GM12878 (cell line): ENCODE measurements at regions not wholly inside any gene's neighbourhood (a gene's known extent, or its start where the extent isn't known, plus 50 kb on each side); places are given as distances from the start of the nearest gene placed in this dataset.

ENCODE experiments used
- ATAC-seq: fragments of 200-7000 bp; cut with Tn5 transposase; 3 replicates; pipeline ENCODE4 v1.9.1; 2020; ENCODE audit warnings: mild to moderate bottlenecking, moderate library complexity
- BruUV-seq: library from RNA; stranded (reverse); fragments of 400-500 nt; replicated peaks from 2 replicates; lab custom pipeline; 2021; lab: Mats Ljungman, UMichigan
- CTCF ChIA-PET: fragments of 300-600 bp; sonication (Branson Sonifier 250); formaldehyde crosslinking; extraction: SDS; loops from one replicate; lab custom pipeline; 2021; ENCODE audit warnings: inconsistent platforms; lab: Yijun Ruan, JAX
- POLR2A ChIA-PET: fragments of 350-600 bp; formaldehyde crosslinking; extraction: SDS; loops from one replicate; lab custom pipeline; 2021; ENCODE audit warnings: inconsistent platforms; lab: Charles Lee
- RAD21 ChIA-PET: fragments of 300-600 bp; sonication (Branson Sonifier 250); formaldehyde crosslinking; loops from one replicate; lab custom pipeline; 2023; ENCODE audit warnings: antibody characterized with exemption; ENCODE audit not compliant: unreplicated experiment; lab: Charles Lee
- SMC1A ChIA-PET: fragments of 300-600 bp; sonication (Branson Sonifier 250); formaldehyde crosslinking; loops from one replicate; lab custom pipeline; 2023; ENCODE audit not compliant: unreplicated experiment, uncharacterized antibody; lab: Charles Lee
- DNase-seq: peaks from one replicate; pipeline ENCODE4 v3.0.0-alpha.2; 2011; ENCODE audit warnings: low read depth, low spot score
- FAIRE-seq: peaks from 3 replicates; lab custom pipeline; 2011; peaks lifted over from hg19 to GRCh38; lab: Jason Lieb, UNC
- H2AFZ ChIP-seq: 2 replicates; pipeline ENCODE4 v1.6.0; 2011; ENCODE audit warnings: low read depth, low read length, control low read depth; ENCODE audit not compliant: control insufficient read depth
- H3K27ac ChIP-seq: 2 replicates; pipeline ENCODE4 v1.5.1; 2011; ENCODE audit warnings: control low read depth; ENCODE audit not compliant: control insufficient read depth, insufficient read depth
- H3K27me3 ChIP-seq, 2 experiments: replicated peaks in 1 of 2; 2 replicates each; pipeline versions ENCODE4 v1.6.0 to v1.6.1; 2011; ENCODE audit warnings: low read length in 1 of 2; ENCODE audit not compliant: control insufficient read depth in 2 of 2, insufficient read depth in 2 of 2
- H3K36me3 ChIP-seq, 2 experiments: 2 replicates each; pipeline ENCODE4 v1.5.1; 2011; ENCODE audit warnings: low read length in 1 of 2; ENCODE audit not compliant: control insufficient read depth in 2 of 2, insufficient read depth in 2 of 2
- H3K4me1 ChIP-seq: 2 replicates; pipeline ENCODE4 v1.6.1; 2011; ENCODE audit warnings: mild to moderate bottlenecking, low read length, moderate library complexity, mixed read lengths; ENCODE audit not compliant: control insufficient read depth, insufficient read depth
- H3K4me2 ChIP-seq: 2 replicates; pipeline ENCODE4 v1.6.0; 2011; ENCODE audit warnings: control low read depth; ENCODE audit not compliant: control insufficient read depth, insufficient read depth
- H3K4me3 ChIP-seq: fragments of 200-600 bp; sonication (generic); 2 replicates; pipeline ENCODE4 v1.5.1; 2016
- H3K79me2 ChIP-seq: 2 replicates; pipeline ENCODE4 v1.6.0; 2011; ENCODE audit warnings: low read length; ENCODE audit not compliant: control insufficient read depth, insufficient read depth
- H3K9ac ChIP-seq: 2 replicates; pipeline ENCODE4 v1.8.0; 2011; ENCODE audit warnings: low read length, control low read depth, mixed read lengths; ENCODE audit not compliant: control insufficient read depth, insufficient read depth
- H3K9me3 ChIP-seq: replicated peaks from 3 replicates; pipeline ENCODE4 v1.5.1; 2011; ENCODE audit warnings: mild to moderate bottlenecking, low read length; ENCODE audit not compliant: control insufficient read depth, insufficient read depth
- H4K20me1 ChIP-seq: 2 replicates; pipeline ENCODE4 v1.6.0; 2011; ENCODE audit not compliant: control insufficient read depth, insufficient read depth
- FOXM1 ChIP-seq: IDR thresholded peaks from 2 replicates; pipeline ENCODE4 v1.6.1; 2012; ENCODE audit warnings: low read depth, mild to moderate bottlenecking, inconsistent platforms, low read length, moderate library complexity
- HDGF ChIP-seq: fragments of 450-650 bp; IDR thresholded peaks from 2 replicates; pipeline ENCODE4 v1.6.1; 2016; ENCODE audit warnings: antibody characterized with exemption
- KAT2A ChIP-seq: conservative IDR thresholded peaks from 2 replicates; pipeline ENCODE4 v1.6.1; 2011; ENCODE audit warnings: low read depth, low read length; ENCODE audit not compliant: control insufficient read depth
- MEF2B ChIP-seq: fragments of 450-650 bp; IDR thresholded peaks from 2 replicates; pipeline ENCODE4 v1.6.1; 2018; ENCODE audit warnings: mild to moderate bottlenecking, moderate library complexity; ENCODE audit not compliant: partially characterized antibody, poor library complexity, severe bottlenecking
- NFYA ChIP-seq: IDR thresholded peaks from 2 replicates; pipeline ENCODE4 v1.6.1; 2011; ENCODE audit warnings: low read depth, mild to moderate bottlenecking, low read length, improper control_type of control experiment, borderline replicate concordance
- RAD21 ChIP-seq: IDR thresholded peaks from 2 replicates; pipeline ENCODE4 v1.6.1; 2011; ENCODE audit warnings: mild to moderate bottlenecking, low read depth, low read length, moderate library complexity; ENCODE audit not compliant: insufficient read depth
- RELA ChIP-seq: fragments of 450-650 bp; IDR thresholded peaks from 2 replicates; pipeline ENCODE4 v1.8.0; 2014; ENCODE audit warnings: borderline replicate concordance; ENCODE audit not compliant: partially characterized antibody
- SMC3 ChIP-seq: IDR thresholded peaks from 2 replicates; pipeline ENCODE4 v1.6.1; 2011; ENCODE audit warnings: low read length, improper control_type of control experiment, borderline replicate concordance
- SRF ChIP-seq, 2 experiments: IDR thresholded peaks; 2 replicates each; pipeline ENCODE4 v1.6.1; 2011; ENCODE audit warnings: low read depth in 2 of 2, low read length in 2 of 2, mild to moderate bottlenecking in 1 of 2, moderate library complexity in 1 of 2
- TBL1XR1 ChIP-seq: IDR thresholded peaks from 2 replicates; pipeline ENCODE4 v1.6.1; 2012; ENCODE audit warnings: low read depth, low read length, improper control_type of control experiment
- WGBS: methylation state at CpG from one replicate; pipeline ENCODE4 v1.1.6; 2016; ENCODE audit warnings: low lambda C conversion rate; ENCODE audit not compliant: insufficient replicate concordance, insufficient coverage; ENCODE audit errors: missing lambda C conversion rate; 5-methylcytosine and 5-hydroxymethylcytosine counted together
- in situ Hi-C: fragments of 300-500 bp; cut with MboI; formaldehyde crosslinking; loops from 9 replicates; pipeline ENCODE4 v1.14.3; 2018; ENCODE audit warnings: mixed read lengths
- intact Hi-C: fragments of 100-400 bp; cut with micrococcal nuclease; formaldehyde crosslinking; loops from one replicate; pipeline ENCODE4 v1.14.2; 2022; ENCODE audit not compliant: unreplicated experiment
- TF ChIP-seq, protein P1 (sequence below): IDR thresholded peaks from 2 replicates; pipeline ENCODE4 v1.6.1; 2011; ENCODE audit warnings: borderline replicate concordance, low read depth, mild to moderate bottlenecking, moderate library complexity, low read length; ENCODE audit not compliant: insufficient read depth, poor library complexity, severe bottlenecking

DNA sequence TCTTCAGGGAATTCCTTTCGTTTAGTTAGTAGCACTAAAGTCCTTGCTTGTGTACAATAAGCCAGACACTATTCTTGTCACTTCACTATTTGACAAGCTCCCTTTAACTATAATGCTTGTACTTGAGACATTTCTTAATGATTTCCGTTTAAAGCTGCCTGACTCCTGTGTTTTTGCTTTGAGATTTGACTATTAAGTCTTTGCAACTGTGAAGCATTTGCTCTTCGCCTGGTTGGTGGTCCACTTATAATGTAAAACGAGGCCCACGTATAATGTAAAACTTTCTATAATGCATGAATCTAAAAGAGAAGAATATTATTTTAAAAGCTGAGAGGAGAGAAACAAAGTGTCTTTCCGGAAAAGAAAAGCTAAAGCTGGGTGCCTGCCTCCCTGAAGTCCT, 204.1 kb upstream of the FAM47C start (continued):
- TF ChIP-seq SRF (IDR thresholded peaks at IDR 0.05; ENCODE audit: low read depth in 2 of 2, low read length in 2 of 2) (no peak), MEF2B (no peak), SMC3 (no peak), FOXM1 (no peak)

DNA sequence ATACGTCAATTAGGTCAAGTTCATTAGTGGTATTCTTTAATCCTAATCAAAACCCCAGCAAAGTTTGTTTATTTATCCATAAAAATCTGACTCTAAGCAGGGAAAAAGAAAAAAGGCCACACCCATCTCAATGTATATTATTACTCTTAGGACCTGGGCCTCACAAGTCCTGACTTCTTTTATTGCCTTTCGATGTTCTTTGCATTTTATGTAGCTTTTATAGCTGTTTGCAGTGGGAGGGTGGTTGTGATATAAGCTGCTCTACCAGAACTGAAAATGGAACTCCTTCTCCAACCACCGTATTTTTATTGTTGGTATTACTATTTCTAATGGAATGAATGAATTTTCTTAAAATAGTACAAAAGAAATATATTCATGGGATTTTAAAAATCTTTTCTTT, 163.3 kb upstream of the FAM47C start:
- Histone ChIP-seq H3K9ac (no peak overlapping the region), H3K27ac (no peak overlapping the region), H2AFZ (no peak overlapping the region), H3K4me2 (no peak overlapping the region), H3K27me3 (no peaks in the 10 kb centered on the region), H3K4me3 (no peak overlapping the region), H3K36me3 (no peaks in the 10 kb centered on the region), H3K79me2 (no peaks in the 10 kb centered on the region), H3K4me1 (no peaks in the 10 kb centered on the region), H3K9me3 (no peaks in the 10 kb centered on the region), H4K20me1 (no peaks in the 10 kb centered on the region)
- FAIRE-seq, result no peak
- WGBS, result 9% methylated on average over 3 of the region's 3 CpGs
- TF ChIP-seq, protein P1, sequence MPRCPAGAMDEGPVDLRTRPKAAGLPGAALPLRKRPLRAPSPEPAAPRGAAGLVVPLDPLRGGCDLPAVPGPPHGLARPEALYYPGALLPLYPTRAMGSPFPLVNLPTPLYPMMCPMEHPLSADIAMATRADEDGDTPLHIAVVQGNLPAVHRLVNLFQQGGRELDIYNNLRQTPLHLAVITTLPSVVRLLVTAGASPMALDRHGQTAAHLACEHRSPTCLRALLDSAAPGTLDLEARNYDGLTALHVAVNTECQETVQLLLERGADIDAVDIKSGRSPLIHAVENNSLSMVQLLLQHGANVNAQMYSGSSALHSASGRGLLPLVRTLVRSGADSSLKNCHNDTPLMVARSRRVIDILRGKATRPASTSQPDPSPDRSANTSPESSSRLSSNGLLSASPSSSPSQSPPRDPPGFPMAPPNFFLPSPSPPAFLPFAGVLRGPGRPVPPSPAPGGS, result no peak
- TF ChIP-seq KAT2A (no peak), RAD21 (no peak), TBL1XR1 (no peak), RELA (no peak), HDGF (no peak), NFYA (no peak)
- in situ Hi-C loops (no loop called here), intact Hi-C loops (no loop called here)
- ChIA-PET RAD21 (no interaction called here), CTCF (no interaction called here), SMC1A (no interaction called here), POLR2A (no interaction called here)
- no TSS peak for BruUV-seq
- no peak for DNase-seq
- ATAC-seq, result no peak
